ENCODE measurements at regions not wholly inside any gene's neighbourhood (a gene's known extent, or its start where the extent isn't known, plus 50 kb on each side); places are given as distances from the start of the nearest gene placed in this dataset.

DNA sequence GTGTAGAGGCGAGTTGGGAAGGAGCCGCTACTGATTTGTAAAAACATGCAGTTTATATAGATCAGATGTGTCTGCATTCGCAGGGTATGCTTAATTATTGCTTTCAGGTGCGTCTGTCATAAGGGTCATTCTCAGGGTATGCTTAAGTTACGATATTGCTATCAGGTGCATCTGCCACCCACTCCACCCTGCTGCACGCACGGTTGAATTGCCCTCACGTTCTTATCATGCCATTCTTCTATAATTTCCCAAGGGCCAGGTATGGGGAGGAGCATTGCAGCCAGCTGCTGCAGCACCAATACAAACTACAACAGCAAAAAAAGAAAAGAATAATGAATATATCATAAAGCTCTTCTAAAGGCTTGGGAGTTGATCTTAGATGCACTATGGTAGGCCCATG is 230.0 kb downstream of the KBTBD8 start:
- no peaks in the 10 kb centered on the region for H3K9me2 ChIP-seq (ENCODE audit: insufficient read depth, low read length)
- H3K27me3 ChIP-seq (ENCODE audit: insufficient read depth, low read depth, low read length), result no peaks in the 10 kb centered on the region
- H3K79me2 ChIP-seq (replicated peaks; ENCODE audit: insufficient read depth, low read length), result no peaks in the 10 kb centered on the region
- H3K9ac ChIP-seq (ENCODE audit: low read length), result no peak overlapping the region
- TF ChIP-seq EZH2 (IDR thresholded peaks at IDR 0.05; ENCODE audit: borderline replicate concordance, insufficient read depth, low read length, poor library complexity, severe bottlenecking), result no peak
- no peak for TF ChIP-seq REST (IDR thresholded peaks at IDR 0.05; ENCODE audit: borderline replicate concordance)
- H3K4me3 ChIP-seq (ENCODE audit: low read length), result no peak overlapping the region
- no peak overlapping the region for H3K27ac ChIP-seq (ENCODE audit: low read length)
- H3F3A ChIP-seq (ENCODE audit: insufficient read depth, low read length, poor library complexity, severe bottlenecking), result no peaks in the 10 kb centered on the region
- no peak overlapping the region for H2AFZ ChIP-seq (ENCODE audit: low read depth, low read length)
- no peaks in the 10 kb centered on the region for H3K36me3 ChIP-seq (ENCODE audit: insufficient read depth, low read length)
- H4K20me1 ChIP-seq (ENCODE audit: insufficient read depth), result no peaks in the 10 kb centered on the region
- no peaks in the 10 kb centered on the region for H3K9me3 ChIP-seq (ENCODE audit: low read length)
- H3K4me2 ChIP-seq (ENCODE audit: low read length), result no peak overlapping the region

DNA sequence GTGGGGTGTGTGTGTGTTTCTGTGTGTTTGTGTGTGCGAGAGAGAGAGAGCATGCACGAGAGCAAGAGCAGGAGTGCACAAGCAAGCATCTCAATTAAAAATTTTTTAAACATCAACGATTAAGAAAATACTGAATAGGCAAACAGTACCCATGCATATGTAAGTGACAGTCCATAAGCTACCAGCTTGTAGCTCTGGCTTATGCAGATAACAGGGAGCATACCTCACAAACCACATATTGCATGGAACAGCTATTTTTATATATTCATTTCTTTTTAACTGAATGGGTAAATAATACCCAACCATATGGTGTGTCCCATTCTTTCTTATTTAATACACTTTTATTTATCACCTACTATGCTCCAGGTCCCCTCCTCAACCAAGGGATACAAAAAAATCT is 234.5 kb downstream of the KBTBD8 start:
- Histone ChIP-seq H3K36me3 (ENCODE audit: insufficient read depth, low read length) (no peaks in the 10 kb centered on the region), H3K9me3 (ENCODE audit: low read length) (no peaks in the 10 kb centered on the region), H4K20me1 (ENCODE audit: insufficient read depth) (no peaks in the 10 kb centered on the region), H2AFZ (ENCODE audit: low read depth, low read length) (no peak overlapping the region), H3K4me3 (ENCODE audit: low read length) (no peak overlapping the region), H3K9me2 (ENCODE audit: insufficient read depth, low read length) (no peaks in the 10 kb centered on the region), H3K4me2 (ENCODE audit: low read length) (no peak overlapping the region), H3K79me2 (replicated peaks; ENCODE audit: insufficient read depth, low read length) (no peaks in the 10 kb centered on the region), H3K9ac (ENCODE audit: low read length) (no peak overlapping the region), H3K27me3 (ENCODE audit: insufficient read depth, low read depth, low read length) (no peaks in the 10 kb centered on the region), H3F3A (ENCODE audit: insufficient read depth, low read length, poor library complexity, severe bottlenecking) (no peaks in the 10 kb centered on the region), H3K27ac (ENCODE audit: low read length) (no peak overlapping the region)
- TF ChIP-seq, protein P1, sequence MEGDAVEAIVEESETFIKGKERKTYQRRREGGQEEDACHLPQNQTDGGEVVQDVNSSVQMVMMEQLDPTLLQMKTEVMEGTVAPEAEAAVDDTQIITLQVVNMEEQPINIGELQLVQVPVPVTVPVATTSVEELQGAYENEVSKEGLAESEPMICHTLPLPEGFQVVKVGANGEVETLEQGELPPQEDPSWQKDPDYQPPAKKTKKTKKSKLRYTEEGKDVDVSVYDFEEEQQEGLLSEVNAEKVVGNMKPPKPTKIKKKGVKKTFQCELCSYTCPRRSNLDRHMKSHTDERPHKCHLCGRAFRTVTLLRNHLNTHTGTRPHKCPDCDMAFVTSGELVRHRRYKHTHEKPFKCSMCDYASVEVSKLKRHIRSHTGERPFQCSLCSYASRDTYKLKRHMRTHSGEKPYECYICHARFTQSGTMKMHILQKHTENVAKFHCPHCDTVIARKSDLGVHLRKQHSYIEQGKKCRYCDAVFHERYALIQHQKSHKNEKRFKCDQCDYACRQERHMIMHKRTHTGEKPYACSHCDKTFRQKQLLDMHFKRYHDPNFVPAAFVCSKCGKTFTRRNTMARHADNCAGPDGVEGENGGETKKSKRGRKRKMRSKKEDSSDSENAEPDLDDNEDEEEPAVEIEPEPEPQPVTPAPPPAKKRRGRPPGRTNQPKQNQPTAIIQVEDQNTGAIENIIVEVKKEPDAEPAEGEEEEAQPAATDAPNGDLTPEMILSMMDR (IDR thresholded peaks at IDR 0.05; ENCODE audit: poor library complexity, severe bottlenecking), result no peak
- no peak for TF ChIP-seq TAF1 (IDR thresholded peaks at IDR 0.05; ENCODE audit: low read depth)
- no peak for TF ChIP-seq SMC3 (conservative IDR thresholded peaks at IDR 0.05; ENCODE audit: poor library complexity)
- TF ChIP-seq EZH2 (IDR thresholded peaks at IDR 0.05; ENCODE audit: borderline replicate concordance, insufficient read depth, low read length, poor library complexity, severe bottlenecking), result no peak
- no peak for TF ChIP-seq MXI1 (conservative IDR thresholded peaks at IDR 0.05; ENCODE audit: poor library complexity, severe bottlenecking)
- no peak for TF ChIP-seq POLR2AphosphoS5 (IDR thresholded peaks at IDR 0.05)
- no peak for TF ChIP-seq REST (IDR thresholded peaks at IDR 0.05; ENCODE audit: borderline replicate concordance)
- no peak for TF ChIP-seq RAD21 (conservative IDR thresholded peaks at IDR 0.05)

Data from neural cell (in vitro differentiated cells).